ENCODE measurements at regions not wholly inside any gene's neighbourhood (a gene's known extent, or its start where the extent isn't known, plus 50 kb on each side); places are given as distances from the start of the nearest gene placed in this dataset.

GRCh38 chr20:8964959-8965562, 103.8 kb upstream of the PLCB4 start:
- Histone ChIP-seq H4K20me1 (replicated peaks; ENCODE audit: control insufficient read depth, extremely low read depth, insufficient read depth, low read length) (no peaks in the 10 kb centered on the region), H2AFZ (ENCODE audit: low read depth, low read length) (no peak overlapping the region), H3K79me2 (ENCODE audit: control insufficient read depth, insufficient read depth, low read length) (no peaks in the 10 kb centered on the region), H3K4me2 (ENCODE audit: insufficient read depth, low read length) (no peak overlapping the region), H3K27me3 (ENCODE audit: control insufficient read depth in 2 of 2, insufficient read depth in 2 of 2, low read length in 2 of 2) (no peaks in the 10 kb centered on the region), H3K9me3 (replicated peaks; ENCODE audit: control insufficient read depth, insufficient read depth, low read length) (no peaks in the 10 kb centered on the region), H3K4me3 (replicated peaks in 1 of 3; ENCODE audit: insufficient read depth in 1 of 3, low read depth in 1 of 3, low read length in 3 of 3) (no peak overlapping the region), H3K4me1 (ENCODE audit: control insufficient read depth, extremely low read depth, insufficient read depth, low read length) (no peaks in the 10 kb centered on the region), H3K36me3 (ENCODE audit: control insufficient read depth in 2 of 2, extremely low read depth in 1 of 2, insufficient read depth in 2 of 2, low read length in 2 of 2) (no peaks in the 10 kb centered on the region), H3K9me1 (replicated peaks; ENCODE audit: control insufficient read depth, extremely low read depth, insufficient read depth, low read length) (no peaks in the 10 kb centered on the region), H3K9ac (replicated peaks; ENCODE audit: extremely low read depth, insufficient read depth, low read length) (no peak overlapping the region), H3K27ac (ENCODE audit: insufficient read depth, low read depth, low read length) (no peak overlapping the region)
- intact Hi-C loops (cut with micrococcal nuclease) (no loop called here), dilution Hi-C loops (cut with MboI; ENCODE audit: extremely low pct_ligation_motif_present, low sequenced_read_pairs) (no loop called here)
- CTCF ChIA-PET, result no interaction called here
- FAIRE-seq, result no peak
- DNase-seq (ENCODE audit: low read depth, low spot score), result no peak
- POLR2A ChIA-PET, result no interaction called here
- no TSS peak for BruUV-seq (replicated peaks)
- TF ChIP-seq GATA2 (IDR thresholded peaks at IDR 0.05; ENCODE audit: insufficient read depth, insufficient read length, low read depth, low read length) (no peak), CTCF (IDR thresholded peaks at IDR 0.05; ENCODE audit: extremely low read depth in 1 of 2, insufficient read depth in 1 of 2, low read depth in 1 of 2, low read length in 2 of 2) (no peak), MAX (IDR thresholded peaks at IDR 0.05; ENCODE audit: insufficient read depth, insufficient read length) (no peak), MYC (IDR thresholded peaks at IDR 0.05; ENCODE audit: low read depth, low read length) (no peak), FOS (IDR thresholded peaks at IDR 0.05; ENCODE audit: borderline replicate concordance, insufficient read depth, low read length) (no peak), POLR2A (IDR thresholded peaks at IDR 0.05; ENCODE audit: low read depth, low read length) (no peak), POLR2AphosphoS5 (IDR thresholded peaks at IDR 0.05; ENCODE audit: insufficient read depth, low read depth, low read length) (no peak), EZH2 (IDR thresholded peaks at IDR 0.05; ENCODE audit: borderline replicate concordance, low read depth, low read length, severe bottlenecking) (no peak), JUN (IDR thresholded peaks at IDR 0.05; ENCODE audit: borderline replicate concordance, insufficient read depth, insufficient read length, low read depth) (no peak)
